Brain microvascular endothelial cell (primary cell): ENCODE measurements at regions not wholly inside any gene's neighbourhood (a gene's known extent, or its start where the extent isn't known, plus 50 kb on each side); places are given as distances from the start of the nearest gene placed in this dataset.
A peak's percentile ranks its signal among the peaks of the same experiment; 100 is the strongest.

ENCODE experiments used
- DNase-seq: peaks from one replicate; pipeline ENCODE4 v3.0.0-alpha.2; 2020
- H3K27ac ChIP-seq: fragments of 250-450 bp; sonication (Bioruptor Pico); 2 replicates; pipeline ENCODE4 v1.5.1; 2020; ENCODE audit warnings: mild to moderate bottlenecking, moderate library complexity
- H3K27me3 ChIP-seq: fragments of 250-450 bp; sonication (Bioruptor Pico); replicated peaks from 2 replicates; pipeline ENCODE4 v1.5.1; 2020; ENCODE audit warnings: mild to moderate bottlenecking
- H3K36me3 ChIP-seq: fragments of 250-450 bp; sonication (Bioruptor Pico); replicated peaks from 2 replicates; pipeline ENCODE4 v1.5.1; 2020; ENCODE audit warnings: mild to moderate bottlenecking
- H3K4me3 ChIP-seq: 2 replicates; pipeline ENCODE4 v1.5.1; 2011; ENCODE audit warnings: low read depth, mild to moderate bottlenecking, control low read depth, low read length, moderate library complexity
- in situ Hi-C: cut with HindIII; loops from 2 replicates; pipeline ENCODE4 v1.10.0; 2017; ENCODE audit warnings: low sequenced_read_pairs, low pct_ligation_motif_present
- TF ChIP-seq, protein P1 (sequence below): IDR thresholded peaks from 2 replicates; pipeline ENCODE4 v1.5.1; 2011; ENCODE audit warnings: low read depth, mild to moderate bottlenecking, moderate library complexity, low read length, control low read depth, inconsistent platforms; ENCODE audit errors: missing control alignments

DNA sequence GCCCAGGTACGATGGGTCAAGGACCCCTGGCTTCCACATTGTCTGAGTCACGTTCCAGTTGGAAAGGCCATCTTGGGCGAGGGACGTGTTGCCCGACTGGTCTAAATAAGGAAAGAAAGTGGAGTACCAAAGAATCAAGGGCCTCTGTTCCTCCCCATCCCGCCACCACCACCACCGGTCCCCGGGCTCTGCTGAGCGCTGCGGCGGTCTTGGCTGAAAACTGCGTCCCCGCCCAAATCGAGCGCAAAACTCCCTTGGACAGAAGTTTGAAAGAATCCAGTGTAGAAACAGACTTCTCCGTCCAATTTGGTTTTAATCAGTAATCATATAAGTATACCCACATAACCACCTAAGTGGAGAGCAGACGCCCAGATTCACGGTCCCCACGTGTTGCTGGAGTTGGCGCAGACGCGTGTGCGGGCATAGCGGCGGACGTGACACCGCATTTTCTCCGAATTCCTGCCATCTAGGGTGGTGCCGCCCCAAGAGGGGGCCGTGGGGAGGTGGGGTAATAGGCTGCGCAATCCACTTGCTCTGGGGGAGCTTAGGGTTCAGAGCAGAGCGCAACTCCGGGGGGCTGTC lies 243.8 kb upstream of the TOPAZ1 start:
- no peak for DNase-seq
- no peaks in the 10 kb centered on the region for H3K36me3 ChIP-seq
- H3K27me3 ChIP-seq = peaks cover 18% of the 10 kb centered on the region
- peak overlapping the region; percentile 67 for H3K4me3 ChIP-seq
- TF ChIP-seq, protein P1, sequence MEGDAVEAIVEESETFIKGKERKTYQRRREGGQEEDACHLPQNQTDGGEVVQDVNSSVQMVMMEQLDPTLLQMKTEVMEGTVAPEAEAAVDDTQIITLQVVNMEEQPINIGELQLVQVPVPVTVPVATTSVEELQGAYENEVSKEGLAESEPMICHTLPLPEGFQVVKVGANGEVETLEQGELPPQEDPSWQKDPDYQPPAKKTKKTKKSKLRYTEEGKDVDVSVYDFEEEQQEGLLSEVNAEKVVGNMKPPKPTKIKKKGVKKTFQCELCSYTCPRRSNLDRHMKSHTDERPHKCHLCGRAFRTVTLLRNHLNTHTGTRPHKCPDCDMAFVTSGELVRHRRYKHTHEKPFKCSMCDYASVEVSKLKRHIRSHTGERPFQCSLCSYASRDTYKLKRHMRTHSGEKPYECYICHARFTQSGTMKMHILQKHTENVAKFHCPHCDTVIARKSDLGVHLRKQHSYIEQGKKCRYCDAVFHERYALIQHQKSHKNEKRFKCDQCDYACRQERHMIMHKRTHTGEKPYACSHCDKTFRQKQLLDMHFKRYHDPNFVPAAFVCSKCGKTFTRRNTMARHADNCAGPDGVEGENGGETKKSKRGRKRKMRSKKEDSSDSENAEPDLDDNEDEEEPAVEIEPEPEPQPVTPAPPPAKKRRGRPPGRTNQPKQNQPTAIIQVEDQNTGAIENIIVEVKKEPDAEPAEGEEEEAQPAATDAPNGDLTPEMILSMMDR = no peak
- in situ Hi-C loops = no loop called here
- H3K27ac ChIP-seq = no peak overlapping the region

DNA sequence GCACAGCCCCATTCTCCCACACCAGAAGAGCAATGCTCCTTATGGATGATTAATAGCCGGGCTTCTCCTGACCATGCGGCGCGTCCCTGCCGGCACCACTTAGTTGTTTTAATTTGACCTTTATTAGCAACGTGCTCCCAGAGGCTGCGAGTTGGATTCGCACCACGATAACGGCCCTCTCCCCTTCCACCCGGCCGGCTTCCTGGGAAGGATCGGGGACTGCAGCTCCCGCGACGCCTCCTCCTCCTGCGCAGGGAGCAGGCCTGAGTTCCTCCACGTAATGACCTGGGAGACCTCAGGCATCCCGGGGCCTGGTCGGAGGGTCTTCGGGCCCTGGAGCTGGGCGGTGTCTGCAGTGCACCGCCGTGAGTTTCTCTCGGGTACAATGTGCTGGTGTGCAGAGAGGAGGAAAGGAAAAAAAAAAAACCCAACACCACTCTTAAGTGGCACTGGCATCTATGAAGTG lies 243.3 kb upstream of the TOPAZ1 start:
- DNase-seq = no peak
- Histone ChIP-seq H3K4me3 (peak overlapping the region; percentile 67), H3K27ac (no peak overlapping the region), H3K36me3 (no peaks in the 10 kb centered on the region), H3K27me3 (peaks cover 18% of the 10 kb centered on the region)
- in situ Hi-C loops = no loop called here
- TF ChIP-seq, protein P1 = no peak

DNA sequence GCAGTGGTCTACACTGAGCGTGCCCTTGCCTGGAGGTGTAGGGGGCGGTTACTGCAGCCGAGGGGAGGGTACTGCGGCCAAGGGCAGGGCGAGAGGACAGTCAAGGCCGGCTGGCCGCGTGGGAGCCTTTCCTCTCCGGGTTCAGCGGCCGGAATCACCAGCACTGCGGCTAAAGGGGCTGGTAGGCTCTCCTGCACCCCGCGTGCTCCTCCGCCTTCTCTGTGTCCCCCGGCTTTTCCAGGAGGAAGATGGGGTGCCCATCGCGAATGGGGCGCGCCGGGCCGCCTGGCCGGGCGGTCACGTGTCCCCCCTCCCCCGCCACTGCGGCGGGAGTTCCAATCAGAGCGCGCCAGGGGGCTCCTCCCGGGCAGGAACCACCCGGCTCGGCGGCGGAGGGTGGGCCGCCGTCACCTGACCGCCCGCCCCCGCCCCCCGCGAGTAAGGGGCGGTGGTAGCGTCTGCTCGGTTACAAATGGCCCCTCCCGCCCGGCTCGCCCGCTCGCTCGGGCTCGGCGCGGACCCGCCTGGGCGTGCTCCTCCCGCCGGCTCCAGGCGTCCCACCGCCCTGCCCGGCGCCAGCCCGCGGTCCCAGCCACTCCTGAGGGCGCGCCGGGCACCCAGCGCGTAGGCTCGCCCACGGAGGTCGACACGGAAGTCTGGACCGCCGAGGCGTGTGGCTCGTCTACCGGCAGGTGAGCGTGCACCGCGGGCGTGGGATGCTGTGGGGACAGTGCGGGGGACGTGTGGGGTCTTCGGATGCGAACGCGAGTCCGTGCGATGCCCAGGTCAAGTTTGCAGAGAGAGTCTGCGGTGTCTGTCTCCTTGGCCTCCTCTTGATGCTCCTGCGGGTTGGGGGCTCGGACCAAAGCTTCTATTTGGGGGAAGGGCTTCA lies 242.6 kb upstream of the TOPAZ1 start:
- Histone ChIP-seq H3K27ac (no peak overlapping the region), H3K27me3 (peaks cover 18% of the 10 kb centered on the region), H3K4me3 (peak overlapping the region; percentile 67), H3K36me3 (no peaks in the 10 kb centered on the region)
- peak; percentile 31 for DNase-seq
- in situ Hi-C loops = no loop called here
- TF ChIP-seq, protein P1 = no peak

DNA sequence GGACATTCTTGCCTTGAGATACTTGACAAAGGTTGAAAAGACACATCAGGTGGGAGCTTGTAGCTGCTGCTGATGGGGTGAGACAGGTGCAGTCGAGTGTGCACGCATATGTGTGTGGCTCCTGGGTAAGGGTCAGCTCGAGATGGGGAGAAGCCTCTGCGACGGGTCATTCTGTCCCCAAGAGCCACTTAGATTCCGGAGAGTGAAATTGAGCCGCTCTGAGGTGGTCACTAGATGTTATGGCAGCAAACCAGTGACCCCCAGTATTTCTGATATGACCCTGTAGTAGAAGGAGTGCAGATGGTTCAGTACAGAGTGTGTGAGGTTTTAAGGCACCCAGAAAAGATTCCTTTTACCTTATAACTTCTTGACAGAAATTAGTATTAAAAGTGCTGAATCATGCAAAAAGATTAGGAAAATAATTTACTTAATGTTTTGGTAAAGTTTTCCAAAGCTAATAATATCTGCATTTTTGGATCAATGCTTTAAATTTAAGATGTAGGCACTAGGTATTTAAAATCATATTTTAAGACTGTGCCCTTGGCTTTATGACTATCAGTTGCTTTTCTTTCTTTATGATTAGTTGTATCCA lies 241.9 kb upstream of the TOPAZ1 start:
- Histone ChIP-seq H3K27ac (no peak overlapping the region), H3K27me3 (peaks cover 18% of the 10 kb centered on the region), H3K36me3 (no peaks in the 10 kb centered on the region), H3K4me3 (peak overlapping the region; percentile 67)
- TF ChIP-seq, protein P1 = no peak
- in situ Hi-C loops = no loop called here
- DNase-seq = no peak

DNA sequence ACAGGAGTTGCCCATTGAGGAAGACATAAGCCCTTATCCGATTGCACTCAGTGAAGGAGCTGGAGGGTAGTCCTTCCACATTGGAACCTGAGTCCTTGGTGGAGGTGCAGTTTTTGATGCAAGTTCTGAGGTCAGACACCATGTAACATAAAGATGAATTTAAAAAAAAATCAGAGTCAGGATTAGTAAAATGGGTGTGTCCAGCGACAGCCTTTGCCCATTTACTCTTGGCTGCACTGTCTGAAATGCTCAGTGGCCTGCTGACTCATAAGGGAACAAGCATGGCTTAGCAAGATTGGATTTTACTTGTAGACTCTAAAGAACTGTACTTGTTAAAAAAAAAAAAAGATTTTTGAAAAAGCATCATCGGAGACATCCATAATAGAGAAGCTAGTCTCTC lies 241.1 kb upstream of the TOPAZ1 start:
- peaks cover 13% of the 10 kb centered on the region for H3K27me3 ChIP-seq
- no peak overlapping the region for H3K27ac ChIP-seq
- H3K36me3 ChIP-seq = no peaks in the 10 kb centered on the region
- DNase-seq = no peak
- peak overlapping the region; percentile 18 for H3K4me3 ChIP-seq
- TF ChIP-seq, protein P1 = no peak
- in situ Hi-C loops = no loop called here
